HUES6 (cell line): ENCODE measurements at regions not wholly inside any gene's neighbourhood (a gene's known extent, or its start where the extent isn't known, plus 50 kb on each side); places are given as distances from the start of the nearest gene placed in this dataset.

ENCODE experiments used
- H3K27ac ChIP-seq: 2 replicates; pipeline ENCODE4 v1.7.0; 2013; ENCODE audit warnings: low read depth, mild to moderate bottlenecking, low read length, inconsistent platforms
- H3K27me3 ChIP-seq: 2 replicates; pipeline ENCODE4 v1.6.1; 2013; ENCODE audit warnings: low read length; ENCODE audit not compliant: control insufficient read depth, insufficient read depth
- H3K36me3 ChIP-seq: 2 replicates; pipeline ENCODE4 v1.6.1; 2013; ENCODE audit warnings: low read length; ENCODE audit not compliant: control insufficient read depth, insufficient read depth
- H3K4me1 ChIP-seq: 2 replicates; pipeline ENCODE4 v1.6.1; 2013; ENCODE audit warnings: low read length; ENCODE audit not compliant: control insufficient read depth, insufficient read depth
- H3K4me3 ChIP-seq: 2 replicates; pipeline ENCODE4 v1.5.1; 2013; ENCODE audit warnings: low read depth, low read length
- H3K9ac ChIP-seq: one replicate; pipeline ENCODE4 v1.6.1; 2013; ENCODE audit warnings: mild to moderate bottlenecking, low read length
- H3K9me3 ChIP-seq: 2 replicates; pipeline ENCODE4 v1.6.1; 2013; ENCODE audit warnings: low read depth, low read length; ENCODE audit not compliant: control insufficient read depth, insufficient read depth

DNA sequence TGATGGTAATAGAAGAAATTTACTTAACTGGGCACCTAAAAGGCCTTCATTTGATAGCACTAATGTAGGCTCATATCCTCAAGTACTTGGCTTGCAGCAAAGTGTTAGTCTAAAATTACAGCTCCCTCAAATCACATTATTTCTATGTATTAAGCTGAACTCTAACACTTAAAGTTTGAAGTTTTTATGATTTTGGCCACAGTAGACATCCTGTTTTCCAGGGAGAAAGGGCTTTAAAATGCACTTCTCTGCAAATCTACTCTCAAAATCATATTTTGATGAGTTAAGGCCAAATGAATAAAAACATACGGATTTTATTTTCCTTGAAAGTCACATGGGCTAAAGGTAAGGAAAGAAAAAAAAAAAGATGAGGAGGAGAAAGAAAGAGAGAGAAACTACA lies 575.5 kb downstream of the PLPP3 start:
- no peaks in the 10 kb centered on the region for H3K27me3 ChIP-seq
- H3K9me3 ChIP-seq, result no peaks in the 10 kb centered on the region
- no peak overlapping the region for H3K4me3 ChIP-seq
- H3K36me3 ChIP-seq, result no peaks in the 10 kb centered on the region
- no peak overlapping the region for H3K27ac ChIP-seq
- no peak overlapping the region for H3K9ac ChIP-seq
- no peaks in the 10 kb centered on the region for H3K4me1 ChIP-seq

DNA sequence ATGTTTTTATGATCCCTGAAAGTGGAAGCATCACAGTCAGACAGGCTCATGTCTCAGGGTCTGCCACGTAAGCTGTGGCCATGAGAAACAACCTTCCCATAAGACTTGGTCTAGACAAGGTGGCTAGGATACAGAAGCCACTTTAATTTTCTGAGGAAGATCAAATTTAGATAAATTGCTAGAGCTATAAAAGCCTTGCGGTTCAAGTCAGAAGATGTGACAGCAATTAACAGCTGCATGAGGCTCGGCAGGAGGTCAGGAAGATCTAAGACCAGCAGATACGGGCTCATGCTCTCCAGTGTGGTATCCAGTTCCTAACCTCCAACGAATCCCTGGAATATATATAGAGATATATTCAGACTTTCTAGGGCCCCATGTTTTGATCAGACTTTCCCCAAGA lies 577.1 kb downstream of the PLPP3 start:
- H3K27ac ChIP-seq, result no peak overlapping the region
- peaks cover 4% of the 10 kb centered on the region; the same call in 1 of the 2 replicates for H3K9me3 ChIP-seq
- no peaks in the 10 kb centered on the region for H3K36me3 ChIP-seq
- H3K4me3 ChIP-seq, result no peak overlapping the region
- H3K9ac ChIP-seq, result no peak overlapping the region
- no peaks in the 10 kb centered on the region for H3K27me3 ChIP-seq
- no peaks in the 10 kb centered on the region for H3K4me1 ChIP-seq

DNA sequence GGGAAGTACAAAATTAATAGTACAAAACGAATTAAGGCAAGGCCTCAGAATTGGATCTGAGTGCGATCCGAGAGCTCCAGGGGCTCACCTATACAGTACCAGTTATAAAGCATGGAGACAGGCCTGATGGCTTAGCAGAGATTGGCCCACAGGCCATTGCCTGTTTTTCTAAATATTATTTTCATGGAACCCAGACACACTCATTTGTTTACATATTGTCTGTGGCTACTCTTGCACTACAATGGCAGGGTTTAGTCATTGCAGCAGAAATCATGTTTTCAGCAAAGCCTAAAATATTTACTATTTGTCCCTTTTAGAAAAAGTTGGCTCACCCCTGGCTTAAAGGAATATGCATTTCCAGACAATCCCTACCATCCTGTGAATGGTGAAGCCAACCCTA lies 578.9 kb downstream of the PLPP3 start:
- no peaks in the 10 kb centered on the region for H3K36me3 ChIP-seq
- H3K9ac ChIP-seq, result no peak overlapping the region
- H3K27me3 ChIP-seq, result no peaks in the 10 kb centered on the region
- H3K4me3 ChIP-seq, result no peak overlapping the region
- H3K27ac ChIP-seq, result no peak overlapping the region
- no peaks in the 10 kb centered on the region for H3K4me1 ChIP-seq
- H3K9me3 ChIP-seq, result peaks cover 20% of the 10 kb centered on the region

DNA sequence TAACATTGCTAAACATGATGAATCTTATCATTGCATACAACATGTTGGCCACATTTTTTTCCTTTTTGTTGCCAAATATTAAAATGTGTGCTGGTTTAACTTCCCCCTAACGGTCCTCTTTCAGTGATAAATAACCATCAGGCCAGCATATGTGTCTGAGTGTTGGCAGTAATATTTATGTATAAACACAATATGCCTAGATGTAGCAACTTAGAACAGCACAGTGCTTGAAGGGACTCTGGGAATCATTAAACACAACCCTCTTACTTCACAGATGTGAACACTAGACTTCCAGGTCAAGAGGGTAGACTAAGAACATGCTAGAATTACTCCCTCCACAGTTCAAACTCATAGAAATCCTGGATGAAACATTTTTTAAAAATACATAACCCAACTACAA lies 581.8 kb downstream of the PLPP3 start:
- Histone ChIP-seq H3K9ac (no peak overlapping the region), H3K27ac (no peak overlapping the region), H3K9me3 (peaks cover 25% of the 10 kb centered on the region), H3K4me3 (no peak overlapping the region), H3K27me3 (no peaks in the 10 kb centered on the region), H3K4me1 (no peaks in the 10 kb centered on the region), H3K36me3 (no peaks in the 10 kb centered on the region)

DNA sequence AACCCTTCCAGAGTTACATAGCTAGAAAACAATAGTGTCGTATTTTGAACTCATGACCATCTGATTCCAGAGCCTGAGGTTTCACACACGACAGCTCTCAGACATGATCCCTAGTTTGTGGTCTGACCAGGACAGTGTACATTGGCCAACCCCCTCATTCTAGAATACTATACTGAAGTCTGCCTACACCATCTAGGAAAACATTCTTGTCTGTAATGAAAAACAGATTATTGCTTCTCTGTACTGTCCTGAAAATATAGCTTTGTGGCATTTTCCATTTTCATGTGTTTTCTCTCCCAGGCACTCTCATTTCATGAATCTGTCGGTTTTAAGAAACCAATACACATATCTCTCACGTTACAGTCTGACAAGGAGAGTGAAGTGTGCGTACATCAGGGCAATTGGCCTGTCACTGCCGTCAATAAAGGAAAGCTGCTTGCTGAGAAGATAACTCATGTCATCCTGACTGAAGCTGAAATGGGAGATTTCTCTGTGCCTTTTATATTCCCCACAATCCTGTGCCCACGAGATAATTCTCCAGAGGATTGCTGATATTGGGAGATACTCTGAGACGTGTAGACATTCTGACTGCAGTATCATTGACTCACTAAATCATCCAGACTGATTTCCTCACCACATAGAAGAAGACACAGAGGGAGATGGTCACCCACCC lies 585.6 kb downstream of the PLPP3 start:
- peaks cover 25% of the 10 kb centered on the region for H3K9me3 ChIP-seq
- no peak overlapping the region for H3K27ac ChIP-seq
- H3K9ac ChIP-seq, result no peak overlapping the region
- no peak overlapping the region for H3K4me3 ChIP-seq
- H3K36me3 ChIP-seq, result no peaks in the 10 kb centered on the region
- H3K27me3 ChIP-seq, result no peaks in the 10 kb centered on the region
- H3K4me1 ChIP-seq, result no peaks in the 10 kb centered on the region

GRCh38 chr1:55990007-55990406 lies 589.4 kb downstream of the PLPP3 start:
- Histone ChIP-seq H3K27me3 (no peaks in the 10 kb centered on the region), H3K27ac (no peak overlapping the region), H3K9me3 (peaks cover 1% of the 10 kb centered on the region), H3K9ac (no peak overlapping the region), H3K4me1 (peaks cover 13% of the 10 kb centered on the region; the same call in 1 of the 2 replicates), H3K36me3 (no peaks in the 10 kb centered on the region), H3K4me3 (no peak overlapping the region)

DNA sequence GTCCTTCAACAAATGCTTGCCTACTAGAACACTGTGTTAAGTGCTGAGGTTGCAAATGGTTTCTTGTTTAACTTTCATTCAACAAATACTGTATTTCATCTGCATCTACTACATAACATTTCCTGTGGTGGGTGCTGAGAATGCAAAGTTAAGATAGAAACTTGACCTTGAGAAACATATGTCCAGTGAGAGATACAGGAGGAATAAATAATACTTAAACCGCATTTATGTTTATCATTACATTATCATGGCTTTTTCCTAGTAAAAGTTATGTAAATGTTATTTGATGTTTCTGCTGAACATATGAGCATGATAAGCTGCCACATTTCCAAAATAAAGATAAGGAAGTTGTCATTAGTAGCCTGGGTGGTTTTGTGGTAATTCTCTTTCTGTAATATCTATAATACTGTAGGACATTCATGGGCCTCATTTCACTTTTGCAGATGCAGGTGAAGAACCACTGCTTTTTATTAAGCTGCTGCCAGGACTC lies 590.4 kb downstream of the PLPP3 start:
- Histone ChIP-seq H3K9ac (no peak overlapping the region), H3K4me3 (no peak overlapping the region), H3K9me3 (no peaks in the 10 kb centered on the region), H3K36me3 (no peaks in the 10 kb centered on the region), H3K4me1 (peaks cover 13% of the 10 kb centered on the region; the same call in 1 of the 2 replicates), H3K27ac (no peak overlapping the region), H3K27me3 (no peaks in the 10 kb centered on the region)

GRCh38 chr1:55987491-55988249 lies 591.7 kb downstream of the PLPP3 start:
- peaks cover 13% of the 10 kb centered on the region; the same call in 1 of the 2 replicates for H3K4me1 ChIP-seq
- no peak overlapping the region for H3K4me3 ChIP-seq
- no peaks in the 10 kb centered on the region for H3K36me3 ChIP-seq
- H3K27ac ChIP-seq, result no peak overlapping the region
- H3K9ac ChIP-seq, result no peak overlapping the region
- no peaks in the 10 kb centered on the region for H3K27me3 ChIP-seq
- H3K9me3 ChIP-seq, result no peaks in the 10 kb centered on the region

GRCh38 chr1:55986003-55986402 lies 593.4 kb downstream of the PLPP3 start:
- no peak overlapping the region for H3K4me3 ChIP-seq
- no peaks in the 10 kb centered on the region for H3K36me3 ChIP-seq
- H3K9me3 ChIP-seq, result no peaks in the 10 kb centered on the region
- H3K27me3 ChIP-seq, result no peaks in the 10 kb centered on the region
- no peak overlapping the region for H3K9ac ChIP-seq
- peaks cover 13% of the 10 kb centered on the region; the same call in 1 of the 2 replicates for H3K4me1 ChIP-seq
- no peak overlapping the region for H3K27ac ChIP-seq

DNA sequence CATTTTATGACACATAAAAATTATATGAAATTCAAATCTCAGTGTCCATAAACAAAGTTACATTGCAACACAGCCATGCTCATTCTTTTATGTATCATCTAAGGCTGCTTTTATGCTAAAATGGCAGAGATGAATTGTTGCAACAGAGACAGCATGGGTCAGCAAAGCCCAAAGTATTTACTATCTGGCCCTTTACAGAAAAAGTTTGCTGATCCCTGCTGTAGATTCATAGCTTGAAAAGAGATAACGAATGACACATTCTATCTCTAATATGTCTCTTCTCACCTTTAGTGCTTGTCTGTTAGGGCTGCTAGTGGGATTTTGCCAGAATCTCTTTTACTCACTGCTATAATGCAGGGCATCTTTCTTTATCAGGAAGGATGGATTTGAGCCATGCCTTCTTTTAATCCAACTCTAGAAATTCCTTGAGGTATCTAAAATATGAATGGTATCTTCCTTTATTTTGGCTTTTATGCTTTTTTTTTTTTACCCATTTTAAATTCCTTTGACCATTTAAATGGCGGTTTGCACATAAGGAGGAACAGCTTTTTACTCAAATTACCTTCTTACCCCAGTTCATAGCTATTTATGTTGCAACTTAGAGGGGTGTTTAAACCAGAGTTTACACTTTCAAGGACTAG lies 598.2 kb downstream of the PLPP3 start:
- Histone ChIP-seq H3K27me3 (no peaks in the 10 kb centered on the region), H3K27ac (no peak overlapping the region), H3K4me1 (no peaks in the 10 kb centered on the region), H3K4me3 (no peak overlapping the region), H3K36me3 (no peaks in the 10 kb centered on the region), H3K9ac (no peak overlapping the region), H3K9me3 (no peaks in the 10 kb centered on the region)

DNA sequence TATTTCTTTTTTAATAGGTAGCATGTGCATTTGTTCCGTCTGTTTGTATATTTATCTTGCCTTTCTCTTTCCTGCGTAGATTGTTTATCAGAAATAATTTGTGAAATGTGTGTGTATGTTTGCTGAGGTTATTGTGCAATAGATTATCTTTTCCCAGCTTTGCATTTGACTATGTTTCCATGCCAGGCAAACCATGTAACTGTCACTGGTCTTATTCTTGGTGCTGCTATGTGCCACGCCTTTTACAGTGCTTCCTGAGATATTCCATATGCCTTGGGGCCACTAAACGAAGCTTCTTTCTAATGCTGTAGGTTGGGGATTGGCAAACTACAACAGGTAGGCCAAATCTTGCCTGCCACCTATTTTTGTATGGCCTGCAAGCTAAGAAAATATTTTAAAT lies 598.8 kb downstream of the PLPP3 start:
- H3K4me3 ChIP-seq, result no peak overlapping the region
- H3K27me3 ChIP-seq, result no peaks in the 10 kb centered on the region
- no peaks in the 10 kb centered on the region for H3K9me3 ChIP-seq
- no peaks in the 10 kb centered on the region for H3K4me1 ChIP-seq
- no peak overlapping the region for H3K9ac ChIP-seq
- no peaks in the 10 kb centered on the region for H3K36me3 ChIP-seq
- H3K27ac ChIP-seq, result no peak overlapping the region
